Astrocyte (in vitro differentiated cells and primary cell): ENCODE measurements at regions not wholly inside any gene's neighbourhood (a gene's known extent, or its start where the extent isn't known, plus 50 kb on each side); places are given as distances from the start of the nearest gene placed in this dataset.

Experiments used
- DNase-seq: peaks from one replicate; pipeline ENCODE4 v3.0.0-alpha.2; 2010; ENCODE audit warnings: low read depth
- FAIRE-seq: peaks from 2 replicates; lab custom pipeline; 2011; peaks lifted over from hg19 to GRCh38; lab: Jason Lieb, UNC
- H2AFZ ChIP-seq: 2 replicates; pipeline ENCODE4 v1.6.0; 2012; ENCODE audit warnings: low read depth, low read length, inconsistent platforms
- H3K27ac ChIP-seq: 2 replicates; pipeline ENCODE4 v1.5.1; 2011; ENCODE audit warnings: low read depth, low read length, inconsistent platforms
- H3K27me3 ChIP-seq: 2 replicates; pipeline ENCODE4 v1.6.0; 2011; ENCODE audit warnings: low read length, inconsistent platforms; ENCODE audit not compliant: insufficient read depth
- H3K36me3 ChIP-seq: 2 replicates; pipeline ENCODE4 v1.5.1; 2011; ENCODE audit warnings: low read length, inconsistent platforms; ENCODE audit not compliant: insufficient read depth
- H3K4me1 ChIP-seq: 2 replicates; pipeline ENCODE4 v1.5.1; 2011; ENCODE audit warnings: low read length, inconsistent platforms; ENCODE audit not compliant: insufficient read depth
- H3K4me2 ChIP-seq: 2 replicates; pipeline ENCODE4 v1.6.0; 2012; ENCODE audit warnings: low read length, inconsistent platforms
- H3K4me3 ChIP-seq: 2 replicates; pipeline ENCODE4 v1.5.1; 2011; ENCODE audit warnings: low read depth, mild to moderate bottlenecking, low read length, inconsistent platforms; ENCODE audit not compliant: insufficient read depth
- H3K79me2 ChIP-seq: 2 replicates; pipeline ENCODE4 v1.6.0; 2012; ENCODE audit warnings: mild to moderate bottlenecking, low read length, inconsistent platforms; ENCODE audit not compliant: insufficient read depth
- H3K9ac ChIP-seq: 2 replicates; pipeline ENCODE4 v1.6.0; 2012; ENCODE audit warnings: mild to moderate bottlenecking, low read length, inconsistent platforms
- H3K9me3 ChIP-seq: 2 replicates; pipeline ENCODE4 v1.5.1; 2012; ENCODE audit warnings: low read depth, mild to moderate bottlenecking, low read length, inconsistent platforms; ENCODE audit not compliant: insufficient read depth
- H4K20me1 ChIP-seq: 2 replicates; pipeline ENCODE4 v1.6.0; 2012; ENCODE audit warnings: low read length, inconsistent platforms; ENCODE audit not compliant: insufficient read depth
- H3K27ac Mint-ChIP-seq: one replicate; pipeline ENCODE4 v1.8.0; 2021; ENCODE audit warnings: mild to moderate bottlenecking, mixed read lengths; ENCODE audit not compliant: unreplicated experiment
- H3K27me3 Mint-ChIP-seq: one replicate; pipeline ENCODE4 v1.8.0; 2021; ENCODE audit warnings: low read depth, mixed read lengths; ENCODE audit not compliant: unreplicated experiment
- H3K36me3 Mint-ChIP-seq: one replicate; pipeline ENCODE4 v1.8.0; 2021; ENCODE audit warnings: low read depth, mixed read lengths; ENCODE audit not compliant: unreplicated experiment
- H3K4me1 Mint-ChIP-seq: one replicate; pipeline ENCODE4 v1.8.0; 2021; ENCODE audit warnings: low read depth, mixed read lengths; ENCODE audit not compliant: unreplicated experiment
- H3K4me3 Mint-ChIP-seq: one replicate; pipeline ENCODE4 v1.8.0; 2021; ENCODE audit warnings: mild to moderate bottlenecking, moderate library complexity, mixed read lengths; ENCODE audit not compliant: unreplicated experiment
- H3K9me3 Mint-ChIP-seq: one replicate; pipeline ENCODE4 v1.8.0; 2021; ENCODE audit warnings: mild to moderate bottlenecking, mixed read lengths; ENCODE audit not compliant: unreplicated experiment
- CTCF ChIP-seq: IDR thresholded peaks from 2 replicates; pipeline ENCODE4 v1.5.1; 2011; ENCODE audit warnings: low read depth, mild to moderate bottlenecking, inconsistent platforms, low read length, moderate library complexity; ENCODE audit not compliant: insufficient read depth
- EZH2 ChIP-seq: IDR thresholded peaks from 2 replicates; pipeline ENCODE4 v1.6.1; 2012; ENCODE audit warnings: mild to moderate bottlenecking, low read length, inconsistent platforms; ENCODE audit not compliant: insufficient read depth

GRCh38 chr2:129748250-129748649 is 231.2 kb upstream of the RAB6C start:
- FAIRE-seq = no peak
- H3K36me3 Mint-ChIP-seq = no peaks in the 10 kb centered on the region
- H3K27ac Mint-ChIP-seq = no peak overlapping the region
- Histone ChIP-seq H3K9me3 (no peaks in the 10 kb centered on the region), H2AFZ (no peak overlapping the region), H4K20me1 (no peaks in the 10 kb centered on the region), H3K4me3 (no peak overlapping the region), H3K36me3 (no peaks in the 10 kb centered on the region), H3K27me3 (no peaks in the 10 kb centered on the region), H3K4me2 (no peak overlapping the region), H3K79me2 (no peaks in the 10 kb centered on the region), H3K4me1 (no peaks in the 10 kb centered on the region), H3K27ac (no peak overlapping the region), H3K9ac (no peak overlapping the region)
- H3K9me3 Mint-ChIP-seq = peaks cover 10% of the 10 kb centered on the region
- TF ChIP-seq EZH2 = no peak
- TF ChIP-seq CTCF = no peak
- peaks cover 11% of the 10 kb centered on the region for H3K27me3 Mint-ChIP-seq
- H3K4me1 Mint-ChIP-seq = peaks cover 3% of the 10 kb centered on the region
- DNase-seq = no peak
- no peak overlapping the region for H3K4me3 Mint-ChIP-seq

- H4K20me1 ChIP-seq = no peaks in the 10 kb centered on the region
- H3K36me3 ChIP-seq = no peaks in the 10 kb centered on the region
- H3K9ac ChIP-seq = no peak overlapping the region
- no peak overlapping the region for H3K27ac ChIP-seq
- TF ChIP-seq CTCF = no peak
- TF ChIP-seq EZH2 = no peak
- Mint-ChIP-seq H3K4me1 (peaks cover 3% of the 10 kb centered on the region), H3K36me3 (no peaks in the 10 kb centered on the region), H3K4me3 (no peak overlapping the region), H3K27me3 (peaks cover 11% of the 10 kb centered on the region), H3K9me3 (peaks cover 12% of the 10 kb centered on the region), H3K27ac (no peak overlapping the region)
- H3K79me2 ChIP-seq = no peaks in the 10 kb centered on the region
- H3K9me3 ChIP-seq = no peaks in the 10 kb centered on the region
- no peak for DNase-seq
- FAIRE-seq = no peak
- H3K4me1 ChIP-seq = no peaks in the 10 kb centered on the region
- no peak overlapping the region for H3K4me2 ChIP-seq
- no peak overlapping the region for H3K4me3 ChIP-seq
- no peak overlapping the region for H2AFZ ChIP-seq
- no peaks in the 10 kb centered on the region for H3K27me3 ChIP-seq
Observed at GRCh38 chr2:129748653-129749052, 230.8 kb upstream of the RAB6C start.

GRCh38 chr2:129751409-129751808 is 228.1 kb upstream of the RAB6C start:
- Histone ChIP-seq H2AFZ (no peak overlapping the region), H3K4me3 (no peak overlapping the region), H3K4me1 (no peaks in the 10 kb centered on the region), H3K27ac (no peak overlapping the region), H4K20me1 (no peaks in the 10 kb centered on the region), H3K36me3 (no peaks in the 10 kb centered on the region), H3K4me2 (no peak overlapping the region), H3K79me2 (no peaks in the 10 kb centered on the region), H3K9me3 (no peaks in the 10 kb centered on the region), H3K27me3 (no peaks in the 10 kb centered on the region), H3K9ac (no peak overlapping the region)
- Mint-ChIP-seq H3K36me3 (no peaks in the 10 kb centered on the region), H3K9me3 (peaks cover 8% of the 10 kb centered on the region), H3K4me1 (peaks cover 3% of the 10 kb centered on the region), H3K27me3 (peaks cover 21% of the 10 kb centered on the region), H3K4me3 (no peak overlapping the region), H3K27ac (no peak overlapping the region)
- DNase-seq (no peak), FAIRE-seq (no peak)
- TF ChIP-seq CTCF = no peak
- TF ChIP-seq EZH2 = no peak
